K562 (cell line): ENCODE measurements at regions not wholly inside any gene's neighbourhood (a gene's known extent, or its start where the extent isn't known, plus 50 kb on each side); places are given as distances from the start of the nearest gene placed in this dataset.

Source experiments
- BCLAF1 ChIP-seq, 2 experiments: fragments of 450-650 bp in 1 of 2; IDR thresholded peaks; 2 replicates each; pipeline ENCODE4 v1.6.1; 2011 to 2017; ENCODE audit warnings: low read depth in 2 of 2, antibody characterized with exemption in 1 of 2, borderline replicate concordance in 1 of 2, low read length in 1 of 2, mild to moderate bottlenecking in 1 of 2, mixed read lengths in 1 of 2; ENCODE audit not compliant: control insufficient read depth in 1 of 2
- CBFB ChIP-seq: sonication (generic); formaldehyde crosslinking; IDR thresholded peaks from 2 replicates; pipeline ENCODE4 v1.4.0; 2020; ENCODE audit warnings: mild to moderate bottlenecking, missing genetic modification reagents
- CREM ChIP-seq: IDR thresholded peaks from 2 replicates; pipeline ENCODE4 v1.6.1; 2014; ENCODE audit warnings: antibody characterized with exemption, low read depth
- FOXA1 ChIP-seq: fragments of 450-650 bp; IDR thresholded peaks from 2 replicates; pipeline ENCODE4 v1.6.1; 2016; ENCODE audit warnings: mild to moderate bottlenecking, borderline replicate concordance
- HDAC6 ChIP-seq: IDR thresholded peaks from 2 replicates; pipeline ENCODE4 v1.6.1; 2012; ENCODE audit warnings: low read depth, mild to moderate bottlenecking, control low read depth, inconsistent platforms, low read length, moderate library complexity
- HNRNPK ChIP-seq: fragments of 200-400 bp; formaldehyde crosslinking; IDR thresholded peaks from one replicate; pipeline ENCODE4 v1.6.1; 2018; ENCODE audit warnings: mild to moderate bottlenecking, low read depth, low read length; ENCODE audit not compliant: poor library complexity, severe bottlenecking
- LEF1 ChIP-seq: fragments of 450-650 bp; IDR thresholded peaks from 2 replicates; pipeline ENCODE4 v1.6.1; 2016; ENCODE audit warnings: mild to moderate bottlenecking
- MYBL2 ChIP-seq, 2 experiments: fragments of 450-650 bp in 1 of 2; sonication (generic) in 1 of 2; formaldehyde crosslinking in 1 of 2; IDR thresholded peaks; 2 replicates each; pipeline versions ENCODE4 v1.6.1 to v1.8.1; 2017 to 2022; ENCODE audit warnings: borderline replicate concordance in 1 of 2, inconsistent platforms in 1 of 2, low read depth in 1 of 2, mild to moderate bottlenecking in 1 of 2, missing genetic modification reagents in 1 of 2, moderate library complexity in 1 of 2
- NCOR1 ChIP-seq: fragments of 450-650 bp; IDR thresholded peaks from 2 replicates; pipeline ENCODE4 v1.6.1; 2016; ENCODE audit warnings: mild to moderate bottlenecking, moderate library complexity
- PHTF2 ChIP-seq: fragments of 250-450 bp; sonication (Bioruptor Pico); IDR thresholded peaks from 2 replicates; pipeline ENCODE4 v1.5.0; 2021; ENCODE audit warnings: mild to moderate bottlenecking
- POLR3A ChIP-seq: IDR thresholded peaks from 2 replicates; pipeline ENCODE4 v1.6.1; 2011; ENCODE audit warnings: borderline replicate concordance, mild to moderate bottlenecking, moderate library complexity; ENCODE audit not compliant: insufficient read length, insufficient read depth; ENCODE audit errors: extremely low read depth
- SRSF7 ChIP-seq: fragments of 200-400 bp; formaldehyde crosslinking; optimal IDR thresholded peaks from 2 replicates; pipeline ENCODE3; 2017; ENCODE audit warnings: mild to moderate bottlenecking, low read depth, low read length
- TEAD2 ChIP-seq: fragments of 450-650 bp; IDR thresholded peaks from 2 replicates; pipeline ENCODE4 v1.6.1; 2016; ENCODE audit warnings: missing genetic modification characterization, control low read depth, missing compliant biosample characterization
- ZC3H4 ChIP-seq: sonication (generic); formaldehyde crosslinking; IDR thresholded peaks from 2 replicates; pipeline ENCODE4 v1.9.0; 2021; ENCODE audit warnings: missing genetic modification reagents, borderline replicate concordance
- TF ChIP-seq, protein P1 (sequence below), 2 experiments: fragments of 450-650 bp in 1 of 2; sonication (generic) in 1 of 2; formaldehyde crosslinking in 1 of 2; IDR thresholded peaks; 2 replicates each; pipeline versions ENCODE4 v1.7.1 to v1.9.0; 2016 to 2022; ENCODE audit warnings: inconsistent platforms in 1 of 2, mild to moderate bottlenecking in 1 of 2, missing genetic modification reagents in 1 of 2

- TF ChIP-seq POLR3A = no peak
- no peak for TF ChIP-seq MYBL2 (IDR thresholded peaks at IDR 0.05; ENCODE audit: low read depth)
- TF ChIP-seq MYBL2 (CRISPR knock-in tag; IDR thresholded peaks at IDR 0.05; ENCODE audit: borderline replicate concordance) = no peak
- no peak for TF ChIP-seq HDAC6
- peak in 1 of 2 experiments; percentile 49; a peak in 1 of 4 replicates for TF ChIP-seq BCLAF1 (IDR thresholded peaks at IDR 0.05; ENCODE audit: borderline replicate concordance in 1 of 2, control insufficient read depth in 1 of 2, low read depth in 2 of 2, low read length in 1 of 2)
- TF ChIP-seq FOXA1 = no peak
- TF ChIP-seq, protein P1, sequence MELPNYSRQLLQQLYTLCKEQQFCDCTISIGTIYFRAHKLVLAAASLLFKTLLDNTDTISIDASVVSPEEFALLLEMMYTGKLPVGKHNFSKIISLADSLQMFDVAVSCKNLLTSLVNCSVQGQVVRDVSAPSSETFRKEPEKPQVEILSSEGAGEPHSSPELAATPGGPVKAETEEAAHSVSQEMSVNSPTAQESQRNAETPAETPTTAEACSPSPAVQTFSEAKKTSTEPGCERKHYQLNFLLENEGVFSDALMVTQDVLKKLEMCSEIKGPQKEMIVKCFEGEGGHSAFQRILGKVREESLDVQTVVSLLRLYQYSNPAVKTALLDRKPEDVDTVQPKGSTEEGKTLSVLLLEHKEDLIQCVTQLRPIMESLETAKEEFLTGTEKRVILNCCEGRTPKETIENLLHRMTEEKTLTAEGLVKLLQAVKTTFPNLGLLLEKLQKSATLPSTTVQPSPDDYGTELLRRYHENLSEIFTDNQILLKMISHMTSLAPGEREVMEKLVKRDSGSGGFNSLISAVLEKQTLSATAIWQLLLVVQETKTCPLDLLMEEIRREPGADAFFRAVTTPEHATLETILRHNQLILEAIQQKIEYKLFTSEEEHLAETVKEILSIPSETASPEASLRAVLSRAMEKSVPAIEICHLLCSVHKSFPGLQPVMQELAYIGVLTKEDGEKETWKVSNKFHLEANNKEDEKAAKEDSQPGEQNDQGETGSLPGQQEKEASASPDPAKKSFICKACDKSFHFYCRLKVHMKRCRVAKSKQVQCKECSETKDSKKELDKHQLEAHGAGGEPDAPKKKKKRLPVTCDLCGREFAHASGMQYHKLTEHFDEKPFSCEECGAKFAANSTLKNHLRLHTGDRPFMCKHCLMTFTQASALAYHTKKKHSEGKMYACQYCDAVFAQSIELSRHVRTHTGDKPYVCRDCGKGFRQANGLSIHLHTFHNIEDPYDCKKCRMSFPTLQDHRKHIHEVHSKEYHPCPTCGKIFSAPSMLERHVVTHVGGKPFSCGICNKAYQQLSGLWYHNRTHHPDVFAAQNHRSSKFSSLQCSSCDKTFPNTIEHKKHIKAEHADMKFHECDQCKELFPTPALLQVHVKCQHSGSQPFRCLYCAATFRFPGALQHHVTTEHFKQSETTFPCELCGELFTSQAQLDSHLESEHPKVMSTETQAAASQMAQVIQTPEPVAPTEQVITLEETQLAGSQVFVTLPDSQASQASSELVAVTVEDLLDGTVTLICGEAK (IDR thresholded peaks at IDR 0.05) = no peak
- TF ChIP-seq, protein P1 (CRISPR knock-in tag; IDR thresholded peaks at IDR 0.05) = no peak
- no peak for TF ChIP-seq ZC3H4 (CRISPR knock-in tag)
- TF ChIP-seq PHTF2 (CRISPR knock-in tag) = no peak
- no peak for TF ChIP-seq SRSF7
- peak; percentile 18; the same call in 1 of the 2 replicates for TF ChIP-seq CBFB (CRISPR knock-in tag)
- TF ChIP-seq HNRNPK = no peak
- TF ChIP-seq TEAD2 (tag) = no peak
- TF ChIP-seq NCOR1 = peak; percentile 91
- TF ChIP-seq LEF1 = peak; percentile 85
- peak; percentile 72 for TF ChIP-seq CREM
These were observed 51.9 kb downstream of the TET3 start (continued) for GRCh38 chr2:74036450-74037195.
